DOHH2 (cell line): ENCODE measurements at regions not wholly inside any gene's neighbourhood (a gene's known extent, or its start where the extent isn't known, plus 50 kb on each side); places are given as distances from the start of the nearest gene placed in this dataset.
"Not testable (repeated sequence)": the region's sequence is repeated elsewhere in the genome, so short reads cannot be mapped to it uniquely, and the experiment has no call there.

Experiments
- H3F3A ChIP-seq: fragments of 200-600 bp; sonication (generic), shearing (Covaris generic); 2 replicates; pipeline ENCODE4 v1.6.0; 2016; ENCODE audit warnings: antibody characterized with exemption, mild to moderate bottlenecking; ENCODE audit not compliant: control insufficient read depth, insufficient read depth
- H3K27ac ChIP-seq: fragments of 200-600 bp; sonication (generic); 2 replicates; pipeline ENCODE4 v1.5.1; 2014; ENCODE audit warnings: low read depth, mild to moderate bottlenecking, low read length, moderate library complexity
- H3K27me3 ChIP-seq: fragments of 200-600 bp; sonication (generic); 2 replicates; pipeline ENCODE4 v1.6.1; 2014; ENCODE audit warnings: mild to moderate bottlenecking, low read length, mixed read lengths; ENCODE audit not compliant: control insufficient read depth
- H3K36me3 ChIP-seq: fragments of 200-600 bp; sonication (generic); 2 replicates; pipeline ENCODE4 v1.6.1; 2014; ENCODE audit warnings: mild to moderate bottlenecking, low read length, moderate library complexity, mixed read lengths; ENCODE audit not compliant: control insufficient read depth
- H3K4me1 ChIP-seq: fragments of 200-600 bp; sonication (generic); 2 replicates; pipeline ENCODE4 v1.6.1; 2014; ENCODE audit warnings: mild to moderate bottlenecking, low read length, mixed read lengths; ENCODE audit not compliant: control insufficient read depth
- H3K4me2 ChIP-seq: fragments of 200-600 bp; sonication (generic); 2 replicates; pipeline ENCODE4 v1.6.0; 2014; ENCODE audit warnings: mild to moderate bottlenecking, low read length, moderate library complexity
- H3K4me3 ChIP-seq: fragments of 200-600 bp; sonication (generic); 2 replicates; pipeline ENCODE4 v1.5.1; 2014; ENCODE audit warnings: mild to moderate bottlenecking, low read length, mixed read lengths
- H3K79me2 ChIP-seq: fragments of 200-600 bp; sonication (generic); 2 replicates; pipeline ENCODE4 v1.6.1; 2014; ENCODE audit warnings: mild to moderate bottlenecking, low read length, mixed read lengths; ENCODE audit not compliant: control insufficient read depth
- H3K9me2 ChIP-seq: fragments of 200-600 bp; sonication (generic); replicated peaks from 2 replicates; pipeline ENCODE4 v1.6.1; 2014; ENCODE audit warnings: mild to moderate bottlenecking, low read length, mixed read lengths; ENCODE audit not compliant: control insufficient read depth
- H3K9me3 ChIP-seq: fragments of 200-600 bp; sonication (generic); 2 replicates; pipeline ENCODE4 v1.6.1; 2014; ENCODE audit warnings: antibody characterized with exemption, low read length, mixed read lengths; ENCODE audit not compliant: control insufficient read depth, insufficient read depth
- H4K20me1 ChIP-seq: fragments of 200-600 bp; sonication (generic); 2 replicates; pipeline ENCODE4 v1.6.0; 2014; ENCODE audit warnings: low read depth, mild to moderate bottlenecking, antibody characterized with exemption, low read length, moderate library complexity; ENCODE audit not compliant: control insufficient read depth, insufficient read depth
- EZH2phosphoT487 ChIP-seq: fragments of 200-600 bp; sonication (generic); IDR thresholded peaks from 2 replicates; pipeline ENCODE4 v1.6.1; 2017; ENCODE audit warnings: borderline replicate concordance, mild to moderate bottlenecking, antibody characterized with exemption, low read length, moderate library complexity, mixed read lengths
- TF ChIP-seq, protein P1 (sequence below): fragments of 200-600 bp; sonication (generic); IDR thresholded peaks from one replicate; pipeline ENCODE4 v1.5.1; 2014; ENCODE audit warnings: antibody characterized with exemption, mild to moderate bottlenecking, low read depth, low read length; ENCODE audit not compliant: poor library complexity, severe bottlenecking

DNA sequence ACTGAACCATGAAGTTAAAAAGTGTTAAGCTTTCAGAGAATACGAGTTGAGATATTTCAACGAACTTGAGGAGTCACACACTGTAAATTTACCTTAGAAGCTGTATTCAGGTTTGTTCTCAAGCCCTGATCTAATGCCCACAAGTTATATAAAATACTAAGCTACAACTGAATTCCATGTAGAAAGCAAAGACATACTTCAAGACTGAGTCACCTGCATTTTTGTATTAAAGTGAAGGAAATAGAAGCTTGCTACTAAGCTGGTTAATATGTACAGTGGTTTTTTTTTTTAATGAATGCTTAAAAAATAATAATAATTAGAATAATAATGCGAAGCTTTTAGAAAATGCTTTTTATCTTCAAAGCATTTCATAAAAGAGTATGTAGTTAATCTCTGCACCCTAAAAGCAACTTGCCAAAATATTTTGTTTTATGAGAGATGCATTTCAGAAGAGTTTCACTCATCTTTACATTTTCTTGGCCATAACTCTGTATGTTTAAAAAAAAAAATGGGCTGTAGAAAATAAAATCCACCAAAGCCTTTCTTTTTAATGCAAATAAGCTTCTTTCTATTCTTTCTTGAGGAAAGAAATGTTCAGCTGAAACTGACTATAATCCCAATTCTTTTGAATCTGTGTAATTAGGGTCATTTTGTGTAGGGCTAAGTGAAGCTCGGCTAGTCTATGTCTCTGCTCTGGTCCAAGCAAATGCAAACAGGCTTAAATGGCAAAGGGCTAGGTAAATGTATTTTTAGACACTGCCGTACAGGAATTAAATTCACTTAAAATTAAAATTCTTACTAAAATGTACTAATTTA, 1047.5 kb upstream of the FLRT2 start:
- H3F3A ChIP-seq: no peaks in the 10 kb centered on the region
- H3K9me3 ChIP-seq: no peaks in the 10 kb centered on the region
- H3K4me1 ChIP-seq: no peaks in the 10 kb centered on the region
- H3K4me3 ChIP-seq: no peak overlapping the region
- H3K9me2 ChIP-seq: no peaks in the 10 kb centered on the region; the same call in 1 of the 2 replicates
- H4K20me1 ChIP-seq: no peaks in the 10 kb centered on the region
- H3K4me2 ChIP-seq: no peak overlapping the region
- H3K79me2 ChIP-seq: no peaks in the 10 kb centered on the region
- TF ChIP-seq EZH2phosphoT487: no peak
- TF ChIP-seq, protein P1, sequence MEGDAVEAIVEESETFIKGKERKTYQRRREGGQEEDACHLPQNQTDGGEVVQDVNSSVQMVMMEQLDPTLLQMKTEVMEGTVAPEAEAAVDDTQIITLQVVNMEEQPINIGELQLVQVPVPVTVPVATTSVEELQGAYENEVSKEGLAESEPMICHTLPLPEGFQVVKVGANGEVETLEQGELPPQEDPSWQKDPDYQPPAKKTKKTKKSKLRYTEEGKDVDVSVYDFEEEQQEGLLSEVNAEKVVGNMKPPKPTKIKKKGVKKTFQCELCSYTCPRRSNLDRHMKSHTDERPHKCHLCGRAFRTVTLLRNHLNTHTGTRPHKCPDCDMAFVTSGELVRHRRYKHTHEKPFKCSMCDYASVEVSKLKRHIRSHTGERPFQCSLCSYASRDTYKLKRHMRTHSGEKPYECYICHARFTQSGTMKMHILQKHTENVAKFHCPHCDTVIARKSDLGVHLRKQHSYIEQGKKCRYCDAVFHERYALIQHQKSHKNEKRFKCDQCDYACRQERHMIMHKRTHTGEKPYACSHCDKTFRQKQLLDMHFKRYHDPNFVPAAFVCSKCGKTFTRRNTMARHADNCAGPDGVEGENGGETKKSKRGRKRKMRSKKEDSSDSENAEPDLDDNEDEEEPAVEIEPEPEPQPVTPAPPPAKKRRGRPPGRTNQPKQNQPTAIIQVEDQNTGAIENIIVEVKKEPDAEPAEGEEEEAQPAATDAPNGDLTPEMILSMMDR: no peak
- H3K27ac ChIP-seq: no peak overlapping the region
- no peaks in the 10 kb centered on the region for H3K36me3 ChIP-seq
- H3K27me3 ChIP-seq: no peaks in the 10 kb centered on the region

DNA sequence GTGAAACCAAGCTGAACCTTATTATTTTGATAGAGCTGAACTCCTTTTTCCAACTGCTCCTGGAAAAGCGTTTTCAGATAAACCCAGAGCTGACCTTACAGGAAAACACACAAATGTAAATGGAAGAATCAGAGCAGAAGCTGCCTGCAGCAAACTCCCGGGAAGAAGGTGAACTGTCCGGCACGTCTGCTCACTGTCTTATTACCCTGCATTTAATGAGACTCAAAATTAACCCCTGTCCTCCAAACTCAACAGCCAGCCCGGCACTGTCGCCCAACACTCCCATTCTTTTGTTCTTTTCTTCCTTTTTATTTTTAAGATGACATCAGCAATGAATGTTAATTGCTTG, 1046.9 kb upstream of the FLRT2 start:
- Histone ChIP-seq H3K9me3 (no peaks in the 10 kb centered on the region), H4K20me1 (no peaks in the 10 kb centered on the region), H3K4me3 (no peak overlapping the region), H3K36me3 (no peaks in the 10 kb centered on the region), H3K4me2 (no peak overlapping the region), H3K27me3 (no peaks in the 10 kb centered on the region), H3F3A (no peaks in the 10 kb centered on the region), H3K9me2 (no peaks in the 10 kb centered on the region; the same call in 1 of the 2 replicates), H3K27ac (no peak overlapping the region), H3K4me1 (no peaks in the 10 kb centered on the region), H3K79me2 (no peaks in the 10 kb centered on the region)
- no peak for TF ChIP-seq EZH2phosphoT487
- TF ChIP-seq, protein P1: no peak

DNA sequence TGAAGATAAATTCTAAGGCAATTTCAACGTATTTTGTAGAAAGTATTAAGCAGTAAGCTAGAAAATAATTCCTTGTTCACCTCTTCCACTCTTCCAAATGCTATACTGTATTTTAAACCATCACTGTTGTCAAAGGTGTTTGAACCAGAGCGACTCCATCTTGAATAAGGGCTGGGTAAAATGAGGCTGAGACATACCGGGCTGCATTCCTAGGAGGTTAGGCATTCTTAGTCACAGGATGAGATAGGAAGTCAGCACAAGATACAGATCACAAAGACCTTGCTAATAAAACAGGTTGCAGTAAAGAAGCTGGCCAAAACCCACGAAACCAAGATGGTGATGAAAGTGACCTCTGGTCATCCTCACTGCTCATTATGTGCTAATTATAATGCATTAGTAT, 1045.7 kb upstream of the FLRT2 start:
- H3K4me3 ChIP-seq, H4K20me1 ChIP-seq, H3K79me2 ChIP-seq, H3K36me3 ChIP-seq, H3K27ac ChIP-seq, H3K9me2 ChIP-seq, H3K4me1 ChIP-seq, H3K4me2 ChIP-seq, H3F3A ChIP-seq, H3K9me3 ChIP-seq, H3K27me3 ChIP-seq: not testable (repeated sequence)

DNA sequence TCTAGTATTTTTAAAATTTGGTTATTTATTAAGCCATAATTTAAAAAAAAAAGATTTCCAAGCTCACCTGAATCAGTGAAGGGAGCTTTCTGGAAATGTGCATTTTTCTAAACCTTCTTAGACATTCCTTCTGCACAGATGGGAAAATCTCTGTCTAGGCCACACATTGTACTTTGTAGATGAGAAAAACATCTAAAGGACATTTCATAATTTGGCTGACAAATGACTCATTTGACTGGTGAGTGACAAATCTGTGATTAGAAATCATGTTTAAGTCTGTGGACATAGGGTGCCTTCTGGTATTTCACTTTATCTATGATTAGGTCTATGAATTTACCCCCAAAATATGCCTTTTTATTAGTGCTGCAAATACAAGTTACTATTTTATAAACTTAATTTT, 1044.9 kb upstream of the FLRT2 start:
- no peaks in the 10 kb centered on the region for H3K27me3 ChIP-seq
- no peaks in the 10 kb centered on the region for H3K79me2 ChIP-seq
- H3K4me2 ChIP-seq: no peak overlapping the region
- no peaks in the 10 kb centered on the region for H3F3A ChIP-seq
- H3K4me3 ChIP-seq: no peak overlapping the region
- H3K27ac ChIP-seq: no peak overlapping the region
- no peaks in the 10 kb centered on the region for H3K36me3 ChIP-seq
- TF ChIP-seq, protein P1: no peak
- no peak for TF ChIP-seq EZH2phosphoT487
- H3K9me2 ChIP-seq: no peaks in the 10 kb centered on the region
- H3K9me3 ChIP-seq: no peaks in the 10 kb centered on the region
- no peaks in the 10 kb centered on the region for H4K20me1 ChIP-seq
- H3K4me1 ChIP-seq: no peaks in the 10 kb centered on the region
